Mesendoderm (in vitro differentiated cells): ENCODE measurements at regions not wholly inside any gene's neighbourhood (a gene's known extent, or its start where the extent isn't known, plus 50 kb on each side); places are given as distances from the start of the nearest gene placed in this dataset.

Experiments
- DNase-seq: peaks from one replicate; pipeline ENCODE4 v3.0.0; 2013
- H2AK5ac ChIP-seq: 2 replicates; pipeline ENCODE4 v1.6.1; 2013; ENCODE audit warnings: low read length, inconsistent platforms
- H2BK120ac ChIP-seq: 2 replicates; pipeline ENCODE4 v1.6.1; 2013; ENCODE audit warnings: low read depth, mild to moderate bottlenecking, low read length, moderate library complexity, mixed read lengths
- H2BK15ac ChIP-seq: replicated peaks from 2 replicates; pipeline ENCODE4 v1.6.1; 2013; ENCODE audit warnings: low read depth, mild to moderate bottlenecking, moderate library complexity
- H2BK5ac ChIP-seq: 2 replicates; pipeline ENCODE4 v1.6.1; 2013; ENCODE audit warnings: low read length, inconsistent platforms
- H3K18ac ChIP-seq: 2 replicates; pipeline ENCODE4 v1.6.1; 2013; ENCODE audit warnings: mild to moderate bottlenecking, low read length, mixed read lengths
- H3K23ac ChIP-seq: one replicate; pipeline ENCODE4 v1.6.1; 2013; ENCODE audit warnings: low read length
- H3K27ac ChIP-seq: 2 replicates; pipeline ENCODE4 v1.5.1; 2013; ENCODE audit warnings: low read depth, mild to moderate bottlenecking, inconsistent platforms, low read length, moderate library complexity
- H3K27me3 ChIP-seq: 2 replicates; pipeline ENCODE4 v1.6.1; 2013; ENCODE audit warnings: low read length, control low read depth, mild to moderate bottlenecking, inconsistent platforms; ENCODE audit not compliant: insufficient read depth, poor library complexity
- H3K36me3 ChIP-seq: 2 replicates; pipeline ENCODE4 v1.6.1; 2013; ENCODE audit warnings: low read length, inconsistent platforms; ENCODE audit not compliant: control insufficient read depth, insufficient read depth
- H3K4ac ChIP-seq: one replicate; pipeline ENCODE4 v1.6.1; 2013; ENCODE audit warnings: low read depth, mild to moderate bottlenecking, low read length, moderate library complexity
- H3K4me1 ChIP-seq: 2 replicates; pipeline ENCODE4 v1.6.1; 2013; ENCODE audit warnings: low read depth, low read length, inconsistent platforms; ENCODE audit not compliant: control insufficient read depth
- H3K4me2 ChIP-seq: 2 replicates; pipeline ENCODE4 v1.6.1; 2013; ENCODE audit warnings: low read length
- H3K4me3 ChIP-seq: 2 replicates; pipeline ENCODE4 v1.5.1; 2013; ENCODE audit warnings: mild to moderate bottlenecking, low read length
- H3K56ac ChIP-seq: one replicate; pipeline ENCODE4 v1.6.1; 2013; ENCODE audit warnings: low read length
- H3K79me1 ChIP-seq: 2 replicates; pipeline ENCODE4 v1.6.1; 2013; ENCODE audit warnings: low read length, inconsistent platforms
- H3K79me2 ChIP-seq: 2 replicates; pipeline ENCODE4 v1.6.1; 2013; ENCODE audit warnings: mild to moderate bottlenecking, low read length; ENCODE audit not compliant: control insufficient read depth, insufficient read depth
- H3K9ac ChIP-seq: 2 replicates; pipeline ENCODE4 v1.6.1; 2013; ENCODE audit warnings: low read length, inconsistent platforms
- H4K5ac ChIP-seq: one replicate; pipeline ENCODE4 v1.6.1; 2013; ENCODE audit warnings: low read length
- H4K8ac ChIP-seq: one replicate; pipeline ENCODE4 v1.6.1; 2013; ENCODE audit warnings: low read depth, mild to moderate bottlenecking, control low read depth, low read length, moderate library complexity
- WGBS: extraction: QIAGEN DNeasy Blood & Tissue Kit; methylation state at CpG from one replicate; pipeline ENCODE4 v1.1.7; 2013; ENCODE audit warnings: low lambda C conversion rate, missing lambda C conversion rate; ENCODE audit not compliant: insufficient coverage; ENCODE audit errors: extremely low coverage; 5-methylcytosine and 5-hydroxymethylcytosine counted together

DNA sequence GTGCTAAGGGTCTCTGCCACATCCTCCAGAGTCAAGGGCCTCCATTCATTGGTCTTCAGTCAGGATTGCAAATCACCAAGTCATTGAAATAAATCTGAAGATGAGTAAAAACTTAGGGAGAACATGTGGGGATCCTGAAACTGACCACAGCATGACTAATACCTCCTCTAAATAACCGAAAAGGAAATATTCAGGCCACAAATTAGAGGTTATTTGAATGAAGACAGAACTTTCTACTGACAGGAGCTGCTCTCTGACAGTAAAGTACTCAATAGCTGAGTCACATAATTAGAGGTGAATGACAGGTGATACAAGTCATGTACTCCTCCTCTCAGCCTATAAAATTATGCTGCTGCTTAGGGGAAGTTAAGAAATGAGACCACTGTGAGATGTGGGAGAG is 240.2 kb upstream of the F9 start:
- no peak overlapping the region for H3K9ac ChIP-seq
- no peak overlapping the region for H3K27ac ChIP-seq
- no peak overlapping the region for H3K18ac ChIP-seq
- H3K79me2 ChIP-seq = no peaks in the 10 kb centered on the region
- no peak for DNase-seq
- no peaks in the 10 kb centered on the region for H3K27me3 ChIP-seq
- no peak overlapping the region for H3K23ac ChIP-seq
- H4K5ac ChIP-seq = no peak overlapping the region
- no CpG with 5 or more reads among the region's 1 CpG for WGBS
- H3K4ac ChIP-seq = no peak overlapping the region
- no peak overlapping the region for H4K8ac ChIP-seq
- H3K4me1 ChIP-seq = no peaks in the 10 kb centered on the region
- H3K4me3 ChIP-seq = no peak overlapping the region
- H3K79me1 ChIP-seq = no peaks in the 10 kb centered on the region
- H2BK15ac ChIP-seq = no peak overlapping the region
- H3K4me2 ChIP-seq = no peak overlapping the region
- H3K36me3 ChIP-seq = no peaks in the 10 kb centered on the region
- no peak overlapping the region for H3K56ac ChIP-seq
- no peak overlapping the region for H2BK5ac ChIP-seq
- H2AK5ac ChIP-seq = no peak overlapping the region
- H2BK120ac ChIP-seq = no peak overlapping the region

DNA sequence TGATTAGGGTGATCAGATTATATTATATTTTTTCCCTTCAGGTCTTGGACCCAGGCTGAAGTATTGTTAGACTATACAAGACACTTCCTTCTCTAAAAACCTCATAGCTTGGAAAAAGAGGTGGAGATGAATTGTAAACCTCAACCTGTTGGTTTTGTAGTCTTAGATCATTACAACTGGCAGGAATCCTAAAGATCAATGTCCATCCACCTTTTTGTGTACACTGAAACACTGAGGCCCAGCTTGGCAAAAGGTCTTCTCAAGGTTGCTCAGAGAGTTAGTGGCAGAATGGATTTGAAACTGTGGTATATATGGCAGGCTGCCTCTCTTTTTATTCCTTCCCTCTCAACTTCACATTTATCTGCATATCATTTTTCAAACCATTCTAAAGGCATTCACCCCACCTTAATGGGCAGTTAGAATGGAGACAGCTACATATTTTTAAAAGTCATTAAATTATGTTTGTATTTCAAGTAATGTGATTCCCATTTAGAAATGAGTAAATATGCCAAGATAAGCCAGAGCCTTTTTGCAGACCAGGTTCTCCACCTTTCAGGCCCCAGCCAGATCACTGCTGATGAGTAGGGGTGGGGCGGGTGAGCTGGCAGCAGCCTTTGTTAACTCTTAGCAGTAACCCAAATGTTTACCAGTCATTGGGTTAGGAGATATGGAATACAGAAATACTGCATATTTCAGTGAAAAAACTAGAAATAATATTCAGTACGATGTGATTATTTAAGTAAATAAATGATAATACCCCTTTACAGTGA is 243.2 kb upstream of the F9 start:
- no peaks in the 10 kb centered on the region for H3K36me3 ChIP-seq
- no peak overlapping the region for H2BK15ac ChIP-seq
- H3K4me2 ChIP-seq = no peak overlapping the region
- no peak for DNase-seq
- H3K56ac ChIP-seq = no peak overlapping the region
- H3K4me1 ChIP-seq = no peaks in the 10 kb centered on the region
- H3K4ac ChIP-seq = no peak overlapping the region
- H4K8ac ChIP-seq = no peak overlapping the region
- no CpG with 5 or more reads among the region's 2 CpGs for WGBS
- no peak overlapping the region for H2AK5ac ChIP-seq
- H3K79me1 ChIP-seq = no peaks in the 10 kb centered on the region
- no peak overlapping the region for H4K5ac ChIP-seq
- no peak overlapping the region for H3K4me3 ChIP-seq
- H3K27ac ChIP-seq = no peak overlapping the region
- H3K9ac ChIP-seq = no peak overlapping the region
- no peak overlapping the region for H3K18ac ChIP-seq
- no peak overlapping the region for H2BK120ac ChIP-seq
- no peak overlapping the region for H3K23ac ChIP-seq
- H3K27me3 ChIP-seq = no peaks in the 10 kb centered on the region
- no peak overlapping the region for H2BK5ac ChIP-seq
- H3K79me2 ChIP-seq = no peaks in the 10 kb centered on the region

DNA sequence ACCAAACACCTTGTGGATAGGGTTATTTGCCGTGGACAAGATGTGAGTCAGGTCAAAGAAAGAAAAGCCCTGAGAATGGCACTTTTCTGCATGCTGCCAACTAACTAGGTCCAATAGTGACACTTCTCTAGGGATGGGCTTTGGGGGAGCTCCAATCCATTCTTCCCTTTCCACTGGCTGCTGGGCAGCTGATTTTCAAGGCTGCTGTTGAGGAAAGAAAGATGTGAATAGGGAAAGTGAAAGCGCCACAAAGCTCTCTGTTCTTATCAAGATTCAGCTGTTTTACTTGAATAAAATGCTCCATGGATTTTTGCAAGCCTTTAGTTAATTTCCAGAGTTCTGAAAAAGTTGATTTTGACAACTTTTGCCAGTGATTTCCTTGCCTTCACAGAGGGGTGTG is 244.2 kb upstream of the F9 start:
- no peaks in the 10 kb centered on the region for H3K79me2 ChIP-seq
- no peak overlapping the region for H3K4me2 ChIP-seq
- H3K27ac ChIP-seq = no peak overlapping the region
- no peak overlapping the region for H3K4ac ChIP-seq
- no peak overlapping the region for H3K56ac ChIP-seq
- H2BK120ac ChIP-seq = no peak overlapping the region
- H3K79me1 ChIP-seq = no peaks in the 10 kb centered on the region
- DNase-seq = no peak
- no peak overlapping the region for H3K4me3 ChIP-seq
- no peaks in the 10 kb centered on the region for H3K36me3 ChIP-seq
- no peak overlapping the region for H4K8ac ChIP-seq
- H3K27me3 ChIP-seq = no peaks in the 10 kb centered on the region
- no peak overlapping the region for H2BK5ac ChIP-seq
- no peak overlapping the region for H2BK15ac ChIP-seq
- H3K4me1 ChIP-seq = no peaks in the 10 kb centered on the region
- H3K9ac ChIP-seq = no peak overlapping the region
- H4K5ac ChIP-seq = no peak overlapping the region
- H3K18ac ChIP-seq = no peak overlapping the region
- WGBS = no CpG with 5 or more reads among the region's 2 CpGs
- no peak overlapping the region for H3K23ac ChIP-seq
- no peak overlapping the region for H2AK5ac ChIP-seq

DNA sequence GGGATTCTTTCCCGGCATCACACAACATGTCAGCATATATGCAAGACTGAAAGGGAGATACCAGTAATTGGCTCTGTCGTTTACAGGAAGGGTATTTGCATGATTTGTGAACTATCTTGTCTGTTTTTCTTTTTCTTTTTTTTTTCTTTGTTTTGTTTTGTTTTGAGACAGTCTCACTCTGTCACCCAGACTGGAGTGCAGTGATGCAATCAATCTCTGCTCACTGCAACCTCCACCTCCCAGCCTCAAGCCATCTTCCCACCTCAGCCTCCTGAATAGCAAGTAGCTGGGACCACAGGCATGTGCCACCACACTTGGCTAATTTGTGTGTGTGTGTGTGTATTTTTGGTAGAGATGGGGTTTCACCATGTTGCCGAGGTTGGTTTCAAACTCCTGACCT is 262.7 kb upstream of the F9 start:
- no peaks in the 10 kb centered on the region for H3K27me3 ChIP-seq
- no CpG with 5 or more reads among the region's 3 CpGs for WGBS

DNA sequence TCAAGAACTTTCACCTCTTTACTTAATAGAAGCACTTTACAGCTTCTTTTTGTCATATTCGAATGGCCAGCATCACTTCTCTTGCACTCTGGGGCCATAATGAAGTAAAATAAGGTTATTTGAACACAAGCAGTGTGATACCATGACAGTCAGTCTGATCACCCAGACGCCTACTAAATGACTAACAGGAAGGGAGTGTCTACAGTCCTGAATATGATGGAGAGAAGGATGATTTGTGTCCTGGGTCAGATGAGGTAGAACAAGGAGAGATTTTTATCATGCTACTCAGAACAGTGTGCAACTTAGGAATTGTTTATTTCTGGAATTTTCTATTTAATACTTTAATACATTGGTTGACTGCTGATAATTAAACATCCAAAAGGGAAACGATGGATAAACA is 284.2 kb upstream of the F9 start:
- Histone ChIP-seq H3K4ac (no peak overlapping the region), H3K27ac (no peak overlapping the region), H3K9ac (no peak overlapping the region), H4K5ac (no peak overlapping the region), H2BK120ac (no peak overlapping the region), H2AK5ac (no peak overlapping the region), H2BK5ac (no peak overlapping the region), H3K79me1 (no peaks in the 10 kb centered on the region), H3K23ac (no peak overlapping the region), H3K18ac (no peak overlapping the region), H3K56ac (no peak overlapping the region), H3K79me2 (no peaks in the 10 kb centered on the region), H3K4me3 (no peak overlapping the region), H3K36me3 (no peaks in the 10 kb centered on the region), H2BK15ac (no peak overlapping the region), H3K27me3 (no peaks in the 10 kb centered on the region), H3K4me2 (no peak overlapping the region), H4K8ac (no peak overlapping the region), H3K4me1 (no peaks in the 10 kb centered on the region)
- no CpG with 5 or more reads among the region's 3 CpGs for WGBS
- no peak for DNase-seq

More for the DNA sequence above, 262.7 kb upstream of the F9 start:
- Histone ChIP-seq H3K23ac (no peak overlapping the region), H3K4me2 (no peak overlapping the region), H4K8ac (no peak overlapping the region), H3K4ac (no peak overlapping the region), H2BK120ac (no peak overlapping the region), H2BK15ac (no peak overlapping the region), H2AK5ac (no peak overlapping the region), H3K79me2 (no peaks in the 10 kb centered on the region), H3K56ac (no peak overlapping the region), H2BK5ac (no peak overlapping the region), H3K79me1 (no peaks in the 10 kb centered on the region), H4K5ac (no peak overlapping the region), H3K18ac (no peak overlapping the region), H3K36me3 (no peaks in the 10 kb centered on the region), H3K4me1 (no peaks in the 10 kb centered on the region), H3K27ac (no peak overlapping the region), H3K9ac (no peak overlapping the region), H3K4me3 (no peak overlapping the region)
- DNase-seq = no peak

DNA sequence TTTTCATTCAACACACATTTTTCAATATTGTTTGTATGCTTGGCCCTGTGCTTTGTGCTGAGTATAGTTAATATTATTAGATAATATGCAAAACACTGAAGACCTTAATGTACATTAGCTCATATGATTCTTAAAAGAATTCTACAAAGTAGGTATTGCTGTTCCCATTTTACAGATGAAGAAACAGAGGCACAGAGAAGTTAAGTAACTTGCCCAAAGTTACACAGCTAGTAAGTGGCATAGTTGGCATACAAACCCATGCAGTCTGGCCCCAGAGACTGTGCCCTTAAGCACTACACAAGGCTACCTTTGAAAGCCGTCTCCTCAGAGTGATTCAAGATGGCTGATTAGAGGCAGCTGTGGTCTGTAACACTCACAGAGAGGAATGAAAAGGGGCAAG is 293.4 kb upstream of the F9 start:
- Histone ChIP-seq H3K56ac (no peak overlapping the region), H3K4me3 (no peak overlapping the region), H2BK15ac (no peak overlapping the region), H3K23ac (no peak overlapping the region), H3K27ac (no peak overlapping the region), H4K5ac (no peak overlapping the region), H4K8ac (no peak overlapping the region), H3K4me2 (no peak overlapping the region), H3K36me3 (no peaks in the 10 kb centered on the region), H3K18ac (no peak overlapping the region), H2AK5ac (no peak overlapping the region), H3K79me2 (no peaks in the 10 kb centered on the region), H3K9ac (no peak overlapping the region), H3K4ac (no peak overlapping the region), H3K27me3 (no peaks in the 10 kb centered on the region), H2BK120ac (no peak overlapping the region), H2BK5ac (no peak overlapping the region), H3K4me1 (no peaks in the 10 kb centered on the region), H3K79me1 (no peaks in the 10 kb centered on the region)
- no peak for DNase-seq
- WGBS = no CpG with 5 or more reads among the region's 1 CpG
